ENCODE measurements at regions not wholly inside any gene's neighbourhood (a gene's known extent, or its start where the extent isn't known, plus 50 kb on each side); places are given as distances from the start of the nearest gene placed in this dataset.

DNA sequence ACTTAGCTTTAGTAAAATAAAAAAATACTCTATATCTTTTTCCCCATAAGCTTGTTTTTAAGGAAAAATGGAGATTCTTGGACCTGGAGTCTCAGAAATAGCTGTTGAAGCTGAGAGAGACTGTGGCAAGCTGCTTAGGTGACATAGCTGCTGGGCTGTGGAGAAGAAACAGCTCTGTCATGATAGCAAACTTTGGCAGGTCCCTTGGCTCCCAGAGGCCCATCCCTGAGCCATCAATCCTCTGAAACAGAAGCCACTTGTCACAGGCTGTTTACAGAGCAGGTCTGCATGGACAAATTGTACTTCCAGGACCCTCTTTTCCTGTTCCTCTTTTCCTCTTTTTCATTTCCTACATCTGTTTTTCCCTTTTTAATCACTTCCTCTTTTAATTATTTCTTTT lies 1370.1 kb upstream of the CRIM1 start:
- TF ChIP-seq, protein P1, sequence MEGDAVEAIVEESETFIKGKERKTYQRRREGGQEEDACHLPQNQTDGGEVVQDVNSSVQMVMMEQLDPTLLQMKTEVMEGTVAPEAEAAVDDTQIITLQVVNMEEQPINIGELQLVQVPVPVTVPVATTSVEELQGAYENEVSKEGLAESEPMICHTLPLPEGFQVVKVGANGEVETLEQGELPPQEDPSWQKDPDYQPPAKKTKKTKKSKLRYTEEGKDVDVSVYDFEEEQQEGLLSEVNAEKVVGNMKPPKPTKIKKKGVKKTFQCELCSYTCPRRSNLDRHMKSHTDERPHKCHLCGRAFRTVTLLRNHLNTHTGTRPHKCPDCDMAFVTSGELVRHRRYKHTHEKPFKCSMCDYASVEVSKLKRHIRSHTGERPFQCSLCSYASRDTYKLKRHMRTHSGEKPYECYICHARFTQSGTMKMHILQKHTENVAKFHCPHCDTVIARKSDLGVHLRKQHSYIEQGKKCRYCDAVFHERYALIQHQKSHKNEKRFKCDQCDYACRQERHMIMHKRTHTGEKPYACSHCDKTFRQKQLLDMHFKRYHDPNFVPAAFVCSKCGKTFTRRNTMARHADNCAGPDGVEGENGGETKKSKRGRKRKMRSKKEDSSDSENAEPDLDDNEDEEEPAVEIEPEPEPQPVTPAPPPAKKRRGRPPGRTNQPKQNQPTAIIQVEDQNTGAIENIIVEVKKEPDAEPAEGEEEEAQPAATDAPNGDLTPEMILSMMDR (conservative IDR thresholded peaks at IDR 0.05; ENCODE audit: low read depth, low read length) = no peak
- no peak for TF ChIP-seq EZH2 (IDR thresholded peaks at IDR 0.05; ENCODE audit: low read length, unreplicated experiment)
